ENCODE measurements at regions not wholly inside any gene's neighbourhood (a gene's known extent, or its start where the extent isn't known, plus 50 kb on each side); places are given as distances from the start of the nearest gene placed in this dataset.

- no peak for TF ChIP-seq CTCF (conservative IDR thresholded peaks at IDR 0.05 in 1 of 2, IDR thresholded peaks at IDR 0.05 in 1 of 2; ENCODE audit: low read depth in 1 of 2, low read length in 2 of 2)
- no peak for TF ChIP-seq EZH2 (IDR thresholded peaks at IDR 0.05; ENCODE audit: low read length, missing control alignments)
These were observed 208.1 kb upstream of the SYNDIG1 start for GRCh38 chr20:24261351-24261750.
